Dendritic cell treated with granulocyte-macrophage colony-stimulating factor and Interleukin-4, amounts not matched to agents 40 ng/mL and 50 ng/mL, for 4 days (primary cell): ENCODE measurements at regions not wholly inside any gene's neighbourhood (a gene's known extent, or its start where the extent isn't known, plus 50 kb on each side); places are given as distances from the start of the nearest gene placed in this dataset.

Experiments
- H3K27ac Mint-ChIP-seq: one replicate; pipeline ENCODE4 v1.8.0; 2022; ENCODE audit warnings: mild to moderate bottlenecking, mixed read lengths
- H3K27me3 Mint-ChIP-seq: one replicate; pipeline ENCODE4 v1.8.0; 2022; ENCODE audit warnings: mild to moderate bottlenecking, mixed read lengths
- H3K36me3 Mint-ChIP-seq: one replicate; pipeline ENCODE4 v1.8.0; 2022; ENCODE audit warnings: low read depth, mixed read lengths
- H3K4me1 Mint-ChIP-seq: one replicate; pipeline ENCODE4 v1.8.0; 2022; ENCODE audit warnings: low read depth, mixed read lengths
- H3K4me3 Mint-ChIP-seq: one replicate; pipeline ENCODE4 v1.8.0; 2022; ENCODE audit warnings: mild to moderate bottlenecking, moderate library complexity, mixed read lengths
- H3K9me3 Mint-ChIP-seq: one replicate; pipeline ENCODE4 v1.8.0; 2022; ENCODE audit warnings: mixed read lengths
- intact Hi-C: fragments of 100-400 bp; cut with micrococcal nuclease; formaldehyde crosslinking; loops from one replicate; pipeline ENCODE4 v1.15.0; 2022

- no peak overlapping the region for H3K27ac Mint-ChIP-seq
- intact Hi-C loops = no loop called here
- no peak overlapping the region for H3K4me3 Mint-ChIP-seq
- H3K36me3 Mint-ChIP-seq = no peaks in the 10 kb centered on the region
- H3K27me3 Mint-ChIP-seq = no peaks in the 10 kb centered on the region
- no peaks in the 10 kb centered on the region for H3K4me1 Mint-ChIP-seq
- peaks cover 30% of the 10 kb centered on the region for H3K9me3 Mint-ChIP-seq
These were observed 83.2 kb downstream of the MANEA start for GRCh38 chr6:95660544-95660943.

- Mint-ChIP-seq H3K4me1 (no peaks in the 10 kb centered on the region), H3K4me3 (no peak overlapping the region), H3K9me3 (peaks cover 7% of the 10 kb centered on the region), H3K27ac (no peak overlapping the region), H3K36me3 (no peaks in the 10 kb centered on the region), H3K27me3 (no peaks in the 10 kb centered on the region)
- intact Hi-C loops = no loop called here
These were observed 92.7 kb downstream of the MANEA start for GRCh38 chr6:95670011-95670463.

DNA sequence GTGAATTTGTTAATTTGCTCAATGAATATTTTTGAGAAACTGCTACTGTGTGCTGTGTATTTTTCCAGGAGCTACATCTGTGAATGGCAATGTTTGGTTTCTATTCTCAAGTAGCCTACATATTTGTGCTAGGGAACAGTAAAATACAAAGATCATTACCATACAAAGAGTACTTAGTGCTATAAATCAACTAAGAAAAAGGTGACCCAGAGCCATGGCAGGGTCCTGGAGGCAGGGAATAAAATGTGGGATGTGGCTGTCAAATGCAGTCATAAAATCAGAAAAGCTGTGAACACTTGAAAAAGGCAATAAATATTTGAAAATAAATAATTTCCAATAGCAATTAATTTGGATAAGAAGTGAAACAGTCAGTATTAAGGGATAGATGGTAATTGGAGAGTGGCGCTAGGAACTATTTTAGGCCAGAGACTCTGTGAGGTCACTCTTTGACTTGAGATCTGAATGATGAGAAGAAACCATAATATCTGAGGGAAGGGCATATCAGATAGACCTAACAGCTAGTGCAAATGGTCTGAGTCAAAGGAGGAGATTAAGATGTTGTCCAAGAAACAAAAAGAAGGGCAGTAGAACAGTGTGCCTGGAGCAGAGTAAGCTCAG is 98.8 kb downstream of the MANEA start:
- intact Hi-C loops = no loop called here
- no peaks in the 10 kb centered on the region for H3K4me1 Mint-ChIP-seq
- H3K27ac Mint-ChIP-seq = no peak overlapping the region
- H3K9me3 Mint-ChIP-seq = no peaks in the 10 kb centered on the region
- H3K36me3 Mint-ChIP-seq = no peaks in the 10 kb centered on the region
- H3K4me3 Mint-ChIP-seq = no peak overlapping the region
- H3K27me3 Mint-ChIP-seq = no peaks in the 10 kb centered on the region

DNA sequence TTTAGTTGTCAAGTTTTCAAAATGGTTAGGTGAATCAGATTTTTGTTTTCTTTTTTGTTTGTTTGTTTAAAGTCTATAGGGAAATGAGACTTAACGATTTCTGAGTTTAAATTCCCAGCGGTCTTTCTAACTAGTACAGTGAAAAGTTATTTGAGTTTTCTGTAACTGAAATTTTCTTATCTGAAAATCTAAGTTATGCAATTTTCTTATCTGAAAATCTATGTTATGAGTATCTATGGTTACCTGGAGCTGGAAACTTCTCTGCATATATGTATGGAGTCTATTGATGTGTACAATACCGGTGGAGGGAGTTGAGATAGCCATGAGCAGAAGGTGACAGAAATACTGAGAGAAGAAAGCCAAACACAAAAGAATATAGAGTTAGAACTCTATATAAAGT is 102.6 kb downstream of the MANEA start:
- Mint-ChIP-seq H3K36me3 (no peaks in the 10 kb centered on the region), H3K4me3 (no peak overlapping the region), H3K4me1 (no peaks in the 10 kb centered on the region), H3K9me3 (no peaks in the 10 kb centered on the region), H3K27me3 (no peaks in the 10 kb centered on the region), H3K27ac (no peak overlapping the region)
- intact Hi-C loops = no loop called here

- no peaks in the 10 kb centered on the region for H3K4me1 Mint-ChIP-seq
- H3K9me3 Mint-ChIP-seq = no peaks in the 10 kb centered on the region
- H3K27ac Mint-ChIP-seq = no peak overlapping the region
- no peaks in the 10 kb centered on the region for H3K27me3 Mint-ChIP-seq
- no peak overlapping the region for H3K4me3 Mint-ChIP-seq
- intact Hi-C loops = no loop called here
- H3K36me3 Mint-ChIP-seq = no peaks in the 10 kb centered on the region
These were observed 104.4 kb downstream of the MANEA start for GRCh38 chr6:95681736-95682135.

DNA sequence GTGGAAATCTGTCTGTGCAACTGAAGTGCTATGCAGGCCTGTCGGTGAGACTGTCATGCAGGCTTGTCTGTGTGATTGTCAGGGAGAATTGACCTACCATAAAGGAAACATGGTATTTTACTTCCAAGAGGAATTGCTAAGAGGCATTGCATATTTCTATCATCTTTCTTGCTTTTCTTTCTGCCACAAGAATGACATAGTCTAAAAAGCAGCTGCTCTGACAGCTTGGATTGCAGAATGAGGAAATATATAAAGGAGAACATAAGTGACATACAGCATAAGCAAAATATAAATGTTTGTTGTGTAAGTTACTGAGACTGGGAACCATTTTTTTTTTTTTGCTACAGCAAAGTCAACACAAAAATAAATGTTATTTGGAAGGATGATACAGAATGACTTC is 105.1 kb downstream of the MANEA start:
- intact Hi-C loops = no loop called here

DNA sequence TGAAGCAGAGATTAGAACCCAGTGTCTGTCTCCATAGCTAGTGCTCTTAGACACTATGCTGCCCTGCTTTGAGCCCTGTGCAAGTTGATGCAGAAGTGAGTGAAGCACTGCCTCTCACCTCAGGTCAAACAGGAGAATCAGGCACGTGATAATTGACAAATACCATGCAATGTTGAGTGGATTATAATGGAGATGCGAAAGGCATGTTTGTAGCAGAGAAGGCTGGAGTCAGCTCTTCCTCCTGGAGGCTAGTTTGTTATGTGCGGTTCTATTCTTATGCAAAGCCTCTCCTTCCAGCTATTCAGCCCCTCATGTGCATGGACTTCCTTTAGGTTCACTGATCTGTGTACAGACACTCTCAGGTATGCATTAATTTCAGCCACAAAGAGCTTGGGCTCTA is 108.5 kb downstream of the MANEA start:
- Mint-ChIP-seq H3K27ac (no peak overlapping the region), H3K4me3 (no peak overlapping the region), H3K4me1 (no peaks in the 10 kb centered on the region), H3K27me3 (no peaks in the 10 kb centered on the region), H3K36me3 (no peaks in the 10 kb centered on the region), H3K9me3 (no peaks in the 10 kb centered on the region)
- intact Hi-C loops = no loop called here

More for the DNA sequence above, 105.1 kb downstream of the MANEA start:
- Mint-ChIP-seq H3K9me3 (no peaks in the 10 kb centered on the region), H3K4me1 (no peaks in the 10 kb centered on the region), H3K36me3 (no peaks in the 10 kb centered on the region), H3K4me3 (no peak overlapping the region), H3K27ac (no peak overlapping the region), H3K27me3 (no peaks in the 10 kb centered on the region)

DNA sequence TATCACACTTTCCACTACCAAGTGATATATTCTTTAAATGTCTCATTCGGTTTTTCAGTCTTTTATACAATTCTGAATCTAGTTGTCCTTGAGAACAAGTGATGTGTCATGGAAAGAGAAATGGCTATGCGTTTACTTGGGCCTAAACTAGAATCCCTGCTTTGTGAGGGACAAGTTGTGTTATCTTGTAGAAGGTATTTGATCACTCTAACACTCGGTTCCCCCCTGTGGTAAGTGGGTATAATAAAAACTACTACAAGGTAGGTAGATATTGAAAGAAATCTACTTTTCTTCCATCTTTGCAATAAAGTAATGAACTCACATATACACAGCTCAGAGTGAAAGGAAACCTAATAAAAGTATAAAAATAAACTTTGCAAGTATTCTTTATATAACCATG is 108.9 kb downstream of the MANEA start:
- Mint-ChIP-seq H3K4me3 (no peak overlapping the region), H3K4me1 (no peaks in the 10 kb centered on the region), H3K27ac (no peak overlapping the region), H3K36me3 (no peaks in the 10 kb centered on the region), H3K9me3 (no peaks in the 10 kb centered on the region), H3K27me3 (no peaks in the 10 kb centered on the region)
- intact Hi-C loops = no loop called here

DNA sequence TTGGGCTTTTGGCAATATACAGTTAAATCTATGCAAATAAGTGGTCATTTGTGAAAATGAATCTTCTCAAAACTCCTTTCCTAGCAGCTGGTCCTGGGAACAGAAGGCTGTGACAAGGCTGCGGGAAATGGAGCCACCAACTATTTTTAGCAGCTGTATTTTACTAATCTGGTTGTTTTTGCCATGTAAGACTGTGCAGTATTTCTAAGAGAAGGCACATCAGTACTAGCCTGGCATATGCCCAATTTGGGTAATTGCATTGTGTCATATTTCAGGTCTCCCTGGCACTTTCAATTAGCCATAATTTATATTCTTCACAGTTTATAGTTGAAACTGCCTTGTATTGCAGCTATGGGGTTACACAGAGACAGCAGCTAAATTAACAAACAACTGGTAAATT is 109.6 kb downstream of the MANEA start:
- H3K27ac Mint-ChIP-seq = no peak overlapping the region
- intact Hi-C loops = no loop called here
- no peak overlapping the region for H3K4me3 Mint-ChIP-seq
- H3K9me3 Mint-ChIP-seq = no peaks in the 10 kb centered on the region
- no peaks in the 10 kb centered on the region for H3K27me3 Mint-ChIP-seq
- H3K4me1 Mint-ChIP-seq = no peaks in the 10 kb centered on the region
- no peaks in the 10 kb centered on the region for H3K36me3 Mint-ChIP-seq

GRCh38 chr6:95687839-95688238 is 110.5 kb downstream of the MANEA start:
- no peak overlapping the region for H3K27ac Mint-ChIP-seq
- intact Hi-C loops = no loop called here
- no peaks in the 10 kb centered on the region for H3K4me1 Mint-ChIP-seq
- H3K9me3 Mint-ChIP-seq = no peaks in the 10 kb centered on the region
- no peak overlapping the region for H3K4me3 Mint-ChIP-seq
- H3K36me3 Mint-ChIP-seq = no peaks in the 10 kb centered on the region
- H3K27me3 Mint-ChIP-seq = no peaks in the 10 kb centered on the region

DNA sequence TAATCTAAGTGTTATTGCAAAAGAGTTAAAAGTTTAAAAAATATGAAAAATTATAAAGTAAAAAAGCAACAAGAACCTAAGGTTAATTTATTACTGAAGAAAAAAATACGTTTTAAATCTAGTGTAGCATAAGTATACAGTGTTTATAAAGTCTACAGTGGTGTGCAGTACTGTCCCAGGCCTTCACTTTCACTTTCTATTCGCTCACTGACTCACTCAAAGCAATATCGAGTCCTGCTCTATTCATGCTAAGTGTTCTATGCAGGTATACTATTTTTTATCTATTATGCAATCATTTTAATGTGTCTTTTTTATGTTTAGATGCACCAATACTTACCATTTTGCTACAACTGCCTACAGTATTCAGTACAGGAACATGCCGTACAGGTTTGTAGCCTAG is 113.0 kb downstream of the MANEA start:
- Mint-ChIP-seq H3K4me3 (no peak overlapping the region), H3K27me3 (no peaks in the 10 kb centered on the region), H3K36me3 (no peaks in the 10 kb centered on the region), H3K9me3 (no peaks in the 10 kb centered on the region), H3K4me1 (no peaks in the 10 kb centered on the region), H3K27ac (no peak overlapping the region)
- intact Hi-C loops = no loop called here

DNA sequence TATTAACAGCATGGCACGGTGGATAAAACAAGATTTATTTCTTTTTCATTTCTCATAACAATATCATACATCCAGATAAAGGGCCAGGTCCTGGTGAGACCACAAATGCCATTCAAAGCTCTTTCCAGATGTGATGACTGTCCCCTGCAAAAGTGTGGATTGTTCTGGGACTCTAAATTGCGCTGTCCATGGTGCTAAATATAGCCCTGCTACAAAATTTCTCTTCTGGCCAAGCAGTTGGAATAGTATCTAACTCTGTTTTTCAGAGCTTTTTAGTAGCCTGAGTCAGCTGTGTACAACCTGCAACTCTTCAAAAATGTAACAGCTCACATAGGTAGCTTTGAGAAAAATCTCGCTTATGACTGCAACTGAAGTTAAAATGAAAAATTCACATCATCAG is 115.8 kb downstream of the MANEA start:
- Mint-ChIP-seq H3K27me3 (no peaks in the 10 kb centered on the region), H3K36me3 (no peaks in the 10 kb centered on the region), H3K9me3 (no peaks in the 10 kb centered on the region), H3K27ac (no peak overlapping the region), H3K4me3 (no peak overlapping the region), H3K4me1 (no peaks in the 10 kb centered on the region)
- intact Hi-C loops = no loop called here

- no peaks in the 10 kb centered on the region for H3K36me3 Mint-ChIP-seq
- intact Hi-C loops = no loop called here
- H3K27ac Mint-ChIP-seq = no peak overlapping the region
- H3K27me3 Mint-ChIP-seq = no peaks in the 10 kb centered on the region
- no peak overlapping the region for H3K4me3 Mint-ChIP-seq
- H3K4me1 Mint-ChIP-seq = no peaks in the 10 kb centered on the region
- H3K9me3 Mint-ChIP-seq = peaks cover 14% of the 10 kb centered on the region
These were observed 120.9 kb downstream of the MANEA start for GRCh38 chr6:95698271-95698670.

GRCh38 chr6:95723638-95724037 is 146.3 kb downstream of the MANEA start:
- peaks cover 17% of the 10 kb centered on the region for H3K9me3 Mint-ChIP-seq
- H3K36me3 Mint-ChIP-seq = no peaks in the 10 kb centered on the region
- no peak overlapping the region for H3K4me3 Mint-ChIP-seq
- no peak overlapping the region for H3K27ac Mint-ChIP-seq
- no peaks in the 10 kb centered on the region for H3K27me3 Mint-ChIP-seq
- intact Hi-C loops = no loop called here
- H3K4me1 Mint-ChIP-seq = no peaks in the 10 kb centered on the region

- Mint-ChIP-seq H3K27me3 (no peaks in the 10 kb centered on the region), H3K4me1 (no peaks in the 10 kb centered on the region), H3K9me3 (peaks cover under 1% of the 10 kb centered on the region), H3K4me3 (no peak overlapping the region), H3K27ac (no peak overlapping the region), H3K36me3 (no peaks in the 10 kb centered on the region)
- intact Hi-C loops = no loop called here
These were observed 148.0 kb downstream of the MANEA start for GRCh38 chr6:95725344-95725743.
